Vagina (tissue), 2 donors: ENCODE measurements at regions not wholly inside any gene's neighbourhood (a gene's known extent, or its start where the extent isn't known, plus 50 kb on each side); places are given as distances from the start of the nearest gene placed in this dataset.

Experiments used
- CTCF ChIP-seq, 3 experiments: fragments of 450-650 bp in 2 of 3; fragments of 200-600 bp in 1 of 3; sonication (generic) in 1 of 3; IDR thresholded peaks; one replicate each; pipeline ENCODE4 v1.5.1; 2017 to 2019; ENCODE audit warnings: antibody characterized with exemption in 3 of 3, mild to moderate bottlenecking in 2 of 3, moderate library complexity in 2 of 3
- POLR2A ChIP-seq, 2 donors: fragments of 450-650 bp; IDR thresholded peaks; one replicate each; pipeline ENCODE4 v1.6.1; 2017; ENCODE audit warnings: antibody characterized with exemption in 2 of 2, mild to moderate bottlenecking in 2 of 2, moderate library complexity in 2 of 2

- TF ChIP-seq CTCF (IDR thresholded peaks at IDR 0.05) (no peak), POLR2A (IDR thresholded peaks at IDR 0.05) (no peak)
These were observed 609.4 kb upstream of the HS3ST5 start for GRCh38 chr6:114952229-114952628.
